GM18517 (cell line): ENCODE measurements at regions not wholly inside any gene's neighbourhood (a gene's known extent, or its start where the extent isn't known, plus 50 kb on each side); places are given as distances from the start of the nearest gene placed in this dataset.

Experiments used
- ATAC-seq: cut with Tn5 transposase; IDR thresholded peaks from one replicate; pipeline ENCODE4 v1.9.1; 2021; ENCODE audit warnings: mild to moderate bottlenecking, moderate library complexity; ENCODE audit not compliant: unreplicated experiment

DNA sequence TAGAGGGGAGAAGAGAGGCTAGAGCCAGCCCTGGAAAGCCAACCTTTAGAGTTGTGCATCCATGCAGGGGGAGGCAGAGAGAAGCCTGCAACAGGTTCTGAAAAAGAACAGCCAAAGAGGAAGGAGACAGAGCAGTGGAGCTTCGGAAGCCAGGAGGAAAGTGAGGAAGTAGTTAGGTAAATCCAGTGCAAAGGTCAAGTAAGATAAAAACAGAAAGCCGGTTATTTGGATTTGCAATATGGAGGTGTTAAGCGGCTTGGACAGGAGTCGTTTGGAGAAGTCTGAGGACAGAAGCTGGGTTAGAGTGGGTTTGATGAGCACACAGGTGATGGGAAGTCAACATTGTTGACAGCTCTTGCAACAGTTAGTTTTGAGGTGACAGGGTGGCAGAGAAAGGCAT, 53.5 kb upstream of the FLT1 start:
- ATAC-seq: no peak

DNA sequence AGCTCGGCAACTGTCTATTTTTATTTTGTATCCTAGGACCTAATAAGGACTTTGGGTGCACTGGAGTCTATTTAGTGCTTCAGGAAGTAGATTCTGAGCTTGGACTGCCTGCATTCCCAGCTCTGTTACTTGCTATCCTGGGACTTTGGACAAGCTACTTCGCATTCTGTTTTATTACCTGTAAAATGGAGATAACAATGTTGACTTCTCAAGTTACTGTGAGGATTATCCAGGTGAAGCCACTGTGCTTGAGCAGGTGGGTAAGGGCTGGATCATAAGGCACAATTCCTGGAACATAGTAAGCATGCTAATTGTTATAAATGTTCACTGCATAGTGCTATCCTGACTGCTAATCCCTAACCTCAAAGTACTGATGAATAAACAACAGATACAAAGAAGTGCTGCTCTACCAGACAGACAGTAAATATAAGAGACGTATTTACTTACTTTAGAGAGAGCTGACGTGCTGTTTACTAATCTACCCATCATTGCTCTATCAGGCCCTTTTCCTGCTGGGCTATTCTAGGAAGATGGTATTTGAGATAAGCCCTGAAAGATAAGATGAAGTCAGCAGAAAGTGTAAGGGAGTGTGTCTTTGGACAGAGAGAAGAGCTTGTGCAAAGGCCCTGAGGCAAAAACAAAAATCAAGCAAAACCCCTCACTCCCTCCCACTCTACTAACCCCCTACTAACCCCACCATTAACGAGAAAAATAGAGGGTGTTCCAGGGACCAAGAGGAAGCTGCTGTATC, 50.8 kb upstream of the FLT1 start:
- no peak for ATAC-seq
